Thoracic aorta (tissue), 2 donors: ENCODE measurements at regions not wholly inside any gene's neighbourhood (a gene's known extent, or its start where the extent isn't known, plus 50 kb on each side); places are given as distances from the start of the nearest gene placed in this dataset.
"Not testable (repeated sequence)": the region's sequence is repeated elsewhere in the genome, so short reads cannot be mapped to it uniquely, and the experiment has no call there.

Source experiments
- ATAC-seq: fragments of 150-250 bp; one replicate; pipeline ENCODE4 v1.8.0; 2017; ENCODE audit warnings: low read depth; ENCODE audit not compliant: insufficient number of reproducible peaks, low FRiP score
- DNase-seq: peaks from one replicate; pipeline ENCODE4 v3.0.0-alpha.2; 2020; ENCODE audit warnings: low spot score
- H3K27ac ChIP-seq, 2 donors: fragments of 200-600 bp; sonication (generic); 1 replicate in 1 of 2; 2 replicates in 1 of 2; pipeline ENCODE4 v1.5.1; 2016; ENCODE audit warnings: mild to moderate bottlenecking in 2 of 2, moderate library complexity in 2 of 2
- H3K27me3 ChIP-seq: fragments of 200-600 bp; sonication (generic); replicated peaks from 2 replicates; pipeline ENCODE4 v1.6.0; 2016; ENCODE audit warnings: mild to moderate bottlenecking; ENCODE audit not compliant: insufficient read depth
- H3K36me3 ChIP-seq: fragments of 200-600 bp; sonication (generic); one replicate; pipeline ENCODE4 v1.5.1; 2016
- H3K4me1 ChIP-seq, 2 donors: fragments of 200-600 bp; sonication (generic); 1 replicate in 1 of 2; 2 replicates in 1 of 2; pipeline versions ENCODE4 v1.5.1 to v1.6.0; 2016; ENCODE audit warnings: low read depth in 2 of 2, mild to moderate bottlenecking in 1 of 2; ENCODE audit not compliant: control insufficient read depth in 1 of 2
- H3K4me3 ChIP-seq: fragments of 200-600 bp; sonication (generic); 2 replicates; pipeline ENCODE4 v1.5.1; 2016; ENCODE audit warnings: mild to moderate bottlenecking
- H3K9me3 ChIP-seq: fragments of 200-600 bp; sonication (generic); 2 replicates; pipeline ENCODE4 v1.5.1; 2016

- not testable (repeated sequence) for ATAC-seq, H3K36me3 ChIP-seq, DNase-seq, H3K4me3 ChIP-seq, H3K9me3 ChIP-seq, H3K27ac ChIP-seq, H3K4me1 ChIP-seq, H3K27me3 ChIP-seq
These were observed 304.4 kb downstream of the ANAPC1 start for GRCh38 chr2:111579500-111580134.

- H3K4me1 ChIP-seq, H3K27me3 ChIP-seq, ATAC-seq, H3K9me3 ChIP-seq, H3K4me3 ChIP-seq, H3K36me3 ChIP-seq, DNase-seq, H3K27ac ChIP-seq: not testable (repeated sequence)
These were observed 303.4 kb downstream of the ANAPC1 start for GRCh38 chr2:111580616-111581015.

- ATAC-seq, H3K27ac ChIP-seq, DNase-seq, H3K27me3 ChIP-seq, H3K36me3 ChIP-seq, H3K4me1 ChIP-seq, H3K9me3 ChIP-seq, H3K4me3 ChIP-seq: not testable (repeated sequence)
These were observed 301.9 kb downstream of the ANAPC1 start for GRCh38 chr2:111582090-111582489.

GRCh38 chr2:111583480-111583879, 300.5 kb downstream of the ANAPC1 start:
- not testable (repeated sequence) for H3K27ac ChIP-seq, H3K36me3 ChIP-seq, ATAC-seq

GRCh38 chr2:111584540-111584939, 299.5 kb downstream of the ANAPC1 start:
- not testable (repeated sequence) for H3K27me3 ChIP-seq, H3K9me3 ChIP-seq, H3K27ac ChIP-seq, ATAC-seq, H3K4me3 ChIP-seq, DNase-seq, H3K4me1 ChIP-seq, H3K36me3 ChIP-seq

More at GRCh38 chr2:111583480-111583879, 300.5 kb downstream of the ANAPC1 start:
- H3K27me3 ChIP-seq, H3K4me3 ChIP-seq, H3K4me1 ChIP-seq, H3K9me3 ChIP-seq, DNase-seq: not testable (repeated sequence)

GRCh38 chr2:111584950-111585349, 299.0 kb downstream of the ANAPC1 start:
- H3K9me3 ChIP-seq, H3K27me3 ChIP-seq, H3K36me3 ChIP-seq, DNase-seq, ATAC-seq, H3K4me3 ChIP-seq, H3K4me1 ChIP-seq, H3K27ac ChIP-seq: not testable (repeated sequence)

- H3K9me3 ChIP-seq, H3K36me3 ChIP-seq, ATAC-seq, DNase-seq, H3K27ac ChIP-seq, H3K27me3 ChIP-seq, H3K4me3 ChIP-seq, H3K4me1 ChIP-seq: not testable (repeated sequence)
These were observed 298.0 kb downstream of the ANAPC1 start for GRCh38 chr2:111586014-111586413.

- H3K27ac ChIP-seq, H3K36me3 ChIP-seq, H3K27me3 ChIP-seq, H3K4me1 ChIP-seq, H3K9me3 ChIP-seq, H3K4me3 ChIP-seq, ATAC-seq, DNase-seq: not testable (repeated sequence)
These were observed 288.9 kb downstream of the ANAPC1 start for GRCh38 chr2:111595072-111595471.

- not testable (repeated sequence) for H3K36me3 ChIP-seq, H3K27me3 ChIP-seq, H3K9me3 ChIP-seq, H3K4me3 ChIP-seq, ATAC-seq, H3K27ac ChIP-seq, H3K4me1 ChIP-seq, DNase-seq
These were observed 286.9 kb downstream of the ANAPC1 start for GRCh38 chr2:111596808-111597705.

- not testable (repeated sequence) for DNase-seq, H3K27me3 ChIP-seq, H3K27ac ChIP-seq, H3K4me3 ChIP-seq, H3K4me1 ChIP-seq, H3K36me3 ChIP-seq, H3K9me3 ChIP-seq, ATAC-seq
These were observed 285.0 kb downstream of the ANAPC1 start for GRCh38 chr2:111598944-111599343.

- ATAC-seq, H3K4me3 ChIP-seq, H3K27ac ChIP-seq, H3K36me3 ChIP-seq, H3K9me3 ChIP-seq, DNase-seq, H3K4me1 ChIP-seq, H3K27me3 ChIP-seq: not testable (repeated sequence)
These were observed 281.7 kb downstream of the ANAPC1 start for GRCh38 chr2:111602259-111602658.

GRCh38 chr2:111605798-111606197, 278.2 kb downstream of the ANAPC1 start:
- not testable (repeated sequence) for ATAC-seq, H3K9me3 ChIP-seq, H3K27ac ChIP-seq

More at GRCh38 chr2:111605798-111606197, 278.2 kb downstream of the ANAPC1 start:
- DNase-seq, H3K4me3 ChIP-seq, H3K4me1 ChIP-seq, H3K27me3 ChIP-seq, H3K36me3 ChIP-seq: not testable (repeated sequence)
